ENCODE measurements at regions not wholly inside any gene's neighbourhood (a gene's known extent, or its start where the extent isn't known, plus 50 kb on each side); places are given as distances from the start of the nearest gene placed in this dataset.

DNA sequence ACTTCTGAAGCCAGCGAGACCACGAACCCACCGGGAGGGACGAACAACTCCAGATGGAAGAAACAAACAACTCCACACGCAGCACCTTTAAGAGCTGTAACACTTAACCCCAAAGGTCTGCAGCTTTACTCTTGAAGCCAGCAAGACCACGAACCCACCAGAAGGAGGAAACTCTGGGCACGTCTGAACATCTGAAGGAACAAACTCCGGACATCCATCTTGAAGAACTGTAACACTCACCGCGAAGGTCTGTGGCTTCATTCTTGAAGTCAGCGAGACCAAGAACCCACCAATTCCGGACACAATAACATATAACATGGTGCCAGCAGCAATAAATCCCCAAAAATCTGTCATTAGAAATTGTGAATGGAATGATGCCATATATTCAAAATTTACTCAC is 180.9 kb downstream of the TLE1 start:
- Histone ChIP-seq H3K9me2 (replicated peaks; ENCODE audit: control insufficient read depth, low read length) (no peaks in the 10 kb centered on the region), H3K27me3 (ENCODE audit: control insufficient read depth, low read length) (no peaks in the 10 kb centered on the region), H3F3A (ENCODE audit: control insufficient read depth, insufficient read depth) (no peaks in the 10 kb centered on the region), H3K4me3 (ENCODE audit: low read length) (no peak overlapping the region), H3K4me1 (ENCODE audit: control insufficient read depth, low read length) (no peaks in the 10 kb centered on the region), H4K20me1 (ENCODE audit: control insufficient read depth, insufficient read depth, low read depth, low read length) (no peaks in the 10 kb centered on the region), H3K27ac (ENCODE audit: low read depth, low read length) (no peak overlapping the region), H3K9me3 (ENCODE audit: control insufficient read depth, insufficient read depth, low read length) (peaks cover 4% of the 10 kb centered on the region; the same call in 1 of the 2 replicates), H3K79me2 (ENCODE audit: control insufficient read depth, low read length) (no peaks in the 10 kb centered on the region), H3K4me2 (ENCODE audit: low read length) (no peak overlapping the region), H3K36me3 (ENCODE audit: control insufficient read depth, low read length) (no peaks in the 10 kb centered on the region)
- TF ChIP-seq, protein P1, sequence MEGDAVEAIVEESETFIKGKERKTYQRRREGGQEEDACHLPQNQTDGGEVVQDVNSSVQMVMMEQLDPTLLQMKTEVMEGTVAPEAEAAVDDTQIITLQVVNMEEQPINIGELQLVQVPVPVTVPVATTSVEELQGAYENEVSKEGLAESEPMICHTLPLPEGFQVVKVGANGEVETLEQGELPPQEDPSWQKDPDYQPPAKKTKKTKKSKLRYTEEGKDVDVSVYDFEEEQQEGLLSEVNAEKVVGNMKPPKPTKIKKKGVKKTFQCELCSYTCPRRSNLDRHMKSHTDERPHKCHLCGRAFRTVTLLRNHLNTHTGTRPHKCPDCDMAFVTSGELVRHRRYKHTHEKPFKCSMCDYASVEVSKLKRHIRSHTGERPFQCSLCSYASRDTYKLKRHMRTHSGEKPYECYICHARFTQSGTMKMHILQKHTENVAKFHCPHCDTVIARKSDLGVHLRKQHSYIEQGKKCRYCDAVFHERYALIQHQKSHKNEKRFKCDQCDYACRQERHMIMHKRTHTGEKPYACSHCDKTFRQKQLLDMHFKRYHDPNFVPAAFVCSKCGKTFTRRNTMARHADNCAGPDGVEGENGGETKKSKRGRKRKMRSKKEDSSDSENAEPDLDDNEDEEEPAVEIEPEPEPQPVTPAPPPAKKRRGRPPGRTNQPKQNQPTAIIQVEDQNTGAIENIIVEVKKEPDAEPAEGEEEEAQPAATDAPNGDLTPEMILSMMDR (IDR thresholded peaks at IDR 0.05; ENCODE audit: low read depth, low read length, poor library complexity, severe bottlenecking) = no peak
- no peak for TF ChIP-seq EZH2phosphoT487 (IDR thresholded peaks at IDR 0.05; ENCODE audit: borderline replicate concordance, low read length)

DNA sequence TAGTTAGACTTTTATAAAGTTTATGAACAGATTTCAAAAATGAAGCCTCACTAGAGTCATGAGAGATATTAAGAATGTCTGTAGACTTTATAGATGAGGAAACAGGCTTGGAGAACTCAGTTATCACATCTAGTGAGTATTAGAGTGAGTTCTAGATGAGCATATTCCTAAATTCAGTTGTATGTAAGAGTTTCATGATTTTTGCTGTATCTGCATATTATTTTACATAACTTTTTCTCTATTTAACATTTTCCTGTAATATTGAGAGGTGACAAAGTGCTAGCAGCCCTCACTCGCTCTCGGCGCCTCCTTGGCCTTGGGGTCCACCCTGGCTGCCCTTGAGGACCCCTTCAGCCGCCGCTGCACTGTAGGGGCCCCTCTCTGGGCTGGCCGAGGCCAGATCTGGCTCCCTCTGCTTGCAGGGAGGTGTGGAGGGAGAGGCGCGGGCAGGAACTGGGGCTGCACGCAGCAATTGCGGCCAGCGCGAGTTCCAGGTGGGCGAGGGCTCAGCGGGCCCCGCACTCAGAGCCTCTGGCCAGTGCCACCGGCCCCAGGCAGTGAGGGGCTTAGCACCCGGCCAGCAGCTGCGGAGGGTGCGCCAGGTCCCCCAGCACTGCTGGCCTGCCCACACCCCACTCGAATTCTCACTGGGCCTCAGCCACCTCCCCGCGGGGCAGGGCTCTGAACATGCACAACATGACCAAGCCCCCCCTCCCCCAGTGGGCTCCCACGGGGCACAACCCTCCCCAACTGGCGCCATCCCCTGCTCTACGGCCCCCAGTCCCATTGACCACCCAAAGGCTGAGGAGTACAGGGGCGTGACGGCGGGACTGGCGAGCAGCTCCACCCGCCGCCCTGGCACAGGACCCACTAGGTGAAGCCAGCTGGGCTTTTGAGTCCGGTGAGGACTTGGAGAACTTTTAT is 182.1 kb downstream of the TLE1 start:
- H3K4me1 ChIP-seq (ENCODE audit: control insufficient read depth, low read length) = no peaks in the 10 kb centered on the region
- no peaks in the 10 kb centered on the region for H3K9me2 ChIP-seq (replicated peaks; ENCODE audit: control insufficient read depth, low read length)
- H3K36me3 ChIP-seq (ENCODE audit: control insufficient read depth, low read length) = no peaks in the 10 kb centered on the region
- H3K27me3 ChIP-seq (ENCODE audit: control insufficient read depth, low read length) = no peaks in the 10 kb centered on the region
- peaks cover 4% of the 10 kb centered on the region; the same call in 1 of the 2 replicates for H3K9me3 ChIP-seq (ENCODE audit: control insufficient read depth, insufficient read depth, low read length)
- no peaks in the 10 kb centered on the region for H3F3A ChIP-seq (ENCODE audit: control insufficient read depth, insufficient read depth)
- no peaks in the 10 kb centered on the region for H4K20me1 ChIP-seq (ENCODE audit: control insufficient read depth, insufficient read depth, low read depth, low read length)
- no peak overlapping the region for H3K27ac ChIP-seq (ENCODE audit: low read depth, low read length)
- no peak overlapping the region for H3K4me2 ChIP-seq (ENCODE audit: low read length)
- no peaks in the 10 kb centered on the region for H3K79me2 ChIP-seq (ENCODE audit: control insufficient read depth, low read length)
- TF ChIP-seq, protein P1 (IDR thresholded peaks at IDR 0.05; ENCODE audit: low read depth, low read length, poor library complexity, severe bottlenecking) = no peak
- no peak for TF ChIP-seq EZH2phosphoT487 (IDR thresholded peaks at IDR 0.05; ENCODE audit: borderline replicate concordance, low read length)
- no peak overlapping the region for H3K4me3 ChIP-seq (ENCODE audit: low read length)

DNA sequence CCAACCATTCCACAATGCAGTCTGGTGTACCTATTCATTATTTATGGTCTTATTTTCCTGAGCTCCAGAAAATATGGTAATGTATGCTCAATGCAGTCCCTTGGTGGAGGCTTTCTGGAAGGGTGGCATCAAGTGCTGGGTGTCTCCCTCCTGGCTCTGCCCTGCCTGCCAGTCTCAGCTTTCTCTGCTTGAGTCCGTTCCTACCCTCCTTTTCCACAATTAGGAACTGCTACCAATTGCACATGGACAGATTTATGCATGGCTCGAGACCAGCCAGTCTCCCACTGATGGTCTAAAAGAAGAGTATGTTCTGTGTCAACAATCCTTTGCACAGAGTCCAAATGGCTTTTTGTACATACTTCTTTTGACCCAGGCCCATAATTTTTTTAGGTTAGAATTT is 189.8 kb downstream of the TLE1 start:
- Histone ChIP-seq H3K27ac (ENCODE audit: low read depth, low read length) (no peak overlapping the region), H3K79me2 (ENCODE audit: control insufficient read depth, low read length) (no peaks in the 10 kb centered on the region), H3K36me3 (ENCODE audit: control insufficient read depth, low read length) (no peaks in the 10 kb centered on the region), H3K4me2 (ENCODE audit: low read length) (no peak overlapping the region), H3K4me1 (ENCODE audit: control insufficient read depth, low read length) (no peaks in the 10 kb centered on the region), H3K27me3 (ENCODE audit: control insufficient read depth, low read length) (no peaks in the 10 kb centered on the region), H3K9me3 (ENCODE audit: control insufficient read depth, insufficient read depth, low read length) (no peaks in the 10 kb centered on the region), H4K20me1 (ENCODE audit: control insufficient read depth, insufficient read depth, low read depth, low read length) (no peaks in the 10 kb centered on the region), H3K4me3 (ENCODE audit: low read length) (no peak overlapping the region), H3F3A (ENCODE audit: control insufficient read depth, insufficient read depth) (no peaks in the 10 kb centered on the region), H3K9me2 (replicated peaks; ENCODE audit: control insufficient read depth, low read length) (no peaks in the 10 kb centered on the region)
- TF ChIP-seq EZH2phosphoT487 (IDR thresholded peaks at IDR 0.05; ENCODE audit: borderline replicate concordance, low read length) = no peak
- TF ChIP-seq, protein P1 (IDR thresholded peaks at IDR 0.05; ENCODE audit: low read depth, low read length, poor library complexity, severe bottlenecking) = no peak
